Lower leg skin (tissue), 4 donors: ENCODE measurements at regions not wholly inside any gene's neighbourhood (a gene's known extent, or its start where the extent isn't known, plus 50 kb on each side); places are given as distances from the start of the nearest gene placed in this dataset.

ENCODE experiments used
- DNase-seq, 2 donors: peaks; one replicate each; pipeline ENCODE4 v3.0.0-alpha.2; 2019; ENCODE audit warnings: low spot score in 2 of 2
- H3K4me3 ChIP-seq: fragments of 200-600 bp; sonication (generic); 2 replicates; pipeline ENCODE4 v1.5.1; 2017; ENCODE audit warnings: mild to moderate bottlenecking, low read depth; ENCODE audit not compliant: poor library complexity, severe bottlenecking
- POLR2A ChIP-seq, 2 donors: fragments of 450-650 bp; IDR thresholded peaks; one replicate each; pipeline ENCODE4 v1.6.1; 2016 to 2017; ENCODE audit warnings: antibody characterized with exemption in 2 of 2, mild to moderate bottlenecking in 1 of 2, moderate library complexity in 1 of 2
- WGBS, 2 donors: methylation state at CpG; one replicate each; pipeline ENCODE4 v1.1.5; 2018; 5-methylcytosine and 5-hydroxymethylcytosine counted together
- intact Hi-C: fragments of 100-400 bp; cut with DNase I; formaldehyde crosslinking; loops from one replicate; pipeline ENCODE4 v1.15.0; 2023; ENCODE audit warnings: low total_unique reads
- TF ChIP-seq, protein P1 (sequence below), 3 donors: fragments of 450-650 bp; IDR thresholded peaks; one replicate each; pipeline ENCODE4 v1.5.1; 2016; ENCODE audit warnings: antibody characterized with exemption in 3 of 3, mild to moderate bottlenecking in 3 of 3, moderate library complexity in 2 of 3

GRCh38 chr11:62026739-62027370 is 59.4 kb upstream of the FTH1 start:
- H3K4me3 ChIP-seq: no peak overlapping the region
- intact Hi-C loops: no loop called here
- WGBS, 2 donors: 97% methylated on average over 6 of the region's 6 CpGs
- no peak for TF ChIP-seq POLR2A (IDR thresholded peaks at IDR 0.05)
- TF ChIP-seq, protein P1, sequence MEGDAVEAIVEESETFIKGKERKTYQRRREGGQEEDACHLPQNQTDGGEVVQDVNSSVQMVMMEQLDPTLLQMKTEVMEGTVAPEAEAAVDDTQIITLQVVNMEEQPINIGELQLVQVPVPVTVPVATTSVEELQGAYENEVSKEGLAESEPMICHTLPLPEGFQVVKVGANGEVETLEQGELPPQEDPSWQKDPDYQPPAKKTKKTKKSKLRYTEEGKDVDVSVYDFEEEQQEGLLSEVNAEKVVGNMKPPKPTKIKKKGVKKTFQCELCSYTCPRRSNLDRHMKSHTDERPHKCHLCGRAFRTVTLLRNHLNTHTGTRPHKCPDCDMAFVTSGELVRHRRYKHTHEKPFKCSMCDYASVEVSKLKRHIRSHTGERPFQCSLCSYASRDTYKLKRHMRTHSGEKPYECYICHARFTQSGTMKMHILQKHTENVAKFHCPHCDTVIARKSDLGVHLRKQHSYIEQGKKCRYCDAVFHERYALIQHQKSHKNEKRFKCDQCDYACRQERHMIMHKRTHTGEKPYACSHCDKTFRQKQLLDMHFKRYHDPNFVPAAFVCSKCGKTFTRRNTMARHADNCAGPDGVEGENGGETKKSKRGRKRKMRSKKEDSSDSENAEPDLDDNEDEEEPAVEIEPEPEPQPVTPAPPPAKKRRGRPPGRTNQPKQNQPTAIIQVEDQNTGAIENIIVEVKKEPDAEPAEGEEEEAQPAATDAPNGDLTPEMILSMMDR (IDR thresholded peaks at IDR 0.05): no peak
- no peak for DNase-seq

GRCh38 chr11:62025487-62026105 is 58.2 kb upstream of the FTH1 start:
- WGBS, 2 donors: 17 to 31% methylated on average over 13 of the region's 13 CpGs
- intact Hi-C loops: no loop called here
- H3K4me3 ChIP-seq: no peak overlapping the region

GRCh38 chr11:62024936-62025486 is 57.6 kb upstream of the FTH1 start:
- TF ChIP-seq POLR2A (IDR thresholded peaks at IDR 0.05): no peak
- TF ChIP-seq, protein P1 (IDR thresholded peaks at IDR 0.05): no peak
- H3K4me3 ChIP-seq: no peak overlapping the region
- intact Hi-C loops: no loop called here
- 41 to 48% methylated on average over 6 of the region's 6 CpGs for WGBS, 2 donors
- DNase-seq: no peak

More at GRCh38 chr11:62025487-62026105, 58.2 kb upstream of the FTH1 start:
- TF ChIP-seq, protein P1 (IDR thresholded peaks at IDR 0.05): no peak
- peak in 1 of 2 donors; percentile 5 for TF ChIP-seq POLR2A (IDR thresholded peaks at IDR 0.05)
- peak; percentile 90 to 92 for DNase-seq

DNA sequence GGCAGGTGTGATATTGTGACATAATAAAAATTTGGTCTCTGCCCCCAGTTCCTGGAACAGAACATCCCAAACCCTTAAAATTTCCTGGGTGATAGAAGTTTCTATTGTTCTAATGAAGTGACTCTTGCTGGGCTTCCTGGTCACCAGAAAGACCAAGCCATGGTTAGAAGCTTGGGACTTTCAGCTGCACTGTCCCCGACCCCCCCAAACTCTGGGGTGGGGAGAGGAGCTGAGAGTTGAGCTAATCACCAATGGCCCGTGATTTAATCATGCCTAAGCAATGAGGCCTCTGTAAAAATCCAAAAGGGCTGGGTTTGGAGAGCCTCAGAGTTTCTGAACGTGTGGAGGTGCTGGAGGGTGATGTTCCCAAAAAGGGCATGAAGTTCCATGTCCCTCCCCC is 54.8 kb upstream of the FTH1 start:
- no peak for DNase-seq
- intact Hi-C loops: no loop called here
- 63 to 83% methylated on average over 3 of the region's 3 CpGs for WGBS, 2 donors
- no peak for TF ChIP-seq POLR2A (IDR thresholded peaks at IDR 0.05)
- TF ChIP-seq, protein P1 (IDR thresholded peaks at IDR 0.05): no peak
- no peak overlapping the region for H3K4me3 ChIP-seq

DNA sequence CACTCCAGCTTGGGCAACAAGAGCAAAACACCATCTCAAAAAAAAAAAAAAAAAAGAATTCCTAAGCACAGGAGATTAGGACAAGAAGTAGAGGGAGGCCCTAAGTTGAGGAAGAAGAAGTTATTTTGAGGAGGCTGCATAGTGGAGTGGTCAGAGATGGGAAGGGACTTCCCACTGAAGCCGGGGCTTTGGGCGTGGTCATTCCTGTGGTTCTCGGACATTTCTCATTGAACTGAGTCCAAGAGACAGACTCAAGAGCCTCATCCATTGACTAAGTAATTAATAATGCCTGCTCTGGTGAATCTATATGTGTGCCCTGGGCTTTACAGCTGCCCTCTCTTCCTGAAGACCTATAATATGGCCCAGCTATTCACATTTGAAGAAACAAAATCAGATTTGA is 53.2 kb upstream of the FTH1 start:
- no peak for TF ChIP-seq POLR2A (IDR thresholded peaks at IDR 0.05)
- intact Hi-C loops: no loop called here
- 68 to 74% methylated on average over 3 of the region's 3 CpGs for WGBS, 2 donors
- no peak for DNase-seq
- no peak overlapping the region for H3K4me3 ChIP-seq

- no peak for DNase-seq
- H3K4me3 ChIP-seq: no peak overlapping the region
- 98 to 100% methylated on average over 2 of the region's 2 CpGs for WGBS, 2 donors
- TF ChIP-seq, protein P1 (IDR thresholded peaks at IDR 0.05): no peak
- TF ChIP-seq POLR2A (IDR thresholded peaks at IDR 0.05): no peak
- intact Hi-C loops: no loop called here
Measured at GRCh38 chr11:62018981-62019664, 51.7 kb upstream of the FTH1 start.
